Hematopoietic multipotent progenitor cell treated with erythropoietin and hydrocortisone succinate and interleukin-3 and kit ligand, for 6 days (in vitro differentiated cells): ENCODE measurements at regions not wholly inside any gene's neighbourhood (a gene's known extent, or its start where the extent isn't known, plus 50 kb on each side); places are given as distances from the start of the nearest gene placed in this dataset.
A peak's percentile ranks its signal among the peaks of the same experiment; 100 is the strongest.

Experiments used
- DNase-seq: peaks from one replicate; pipeline ENCODE4 v3.0.0-alpha.2; 2015

DNA sequence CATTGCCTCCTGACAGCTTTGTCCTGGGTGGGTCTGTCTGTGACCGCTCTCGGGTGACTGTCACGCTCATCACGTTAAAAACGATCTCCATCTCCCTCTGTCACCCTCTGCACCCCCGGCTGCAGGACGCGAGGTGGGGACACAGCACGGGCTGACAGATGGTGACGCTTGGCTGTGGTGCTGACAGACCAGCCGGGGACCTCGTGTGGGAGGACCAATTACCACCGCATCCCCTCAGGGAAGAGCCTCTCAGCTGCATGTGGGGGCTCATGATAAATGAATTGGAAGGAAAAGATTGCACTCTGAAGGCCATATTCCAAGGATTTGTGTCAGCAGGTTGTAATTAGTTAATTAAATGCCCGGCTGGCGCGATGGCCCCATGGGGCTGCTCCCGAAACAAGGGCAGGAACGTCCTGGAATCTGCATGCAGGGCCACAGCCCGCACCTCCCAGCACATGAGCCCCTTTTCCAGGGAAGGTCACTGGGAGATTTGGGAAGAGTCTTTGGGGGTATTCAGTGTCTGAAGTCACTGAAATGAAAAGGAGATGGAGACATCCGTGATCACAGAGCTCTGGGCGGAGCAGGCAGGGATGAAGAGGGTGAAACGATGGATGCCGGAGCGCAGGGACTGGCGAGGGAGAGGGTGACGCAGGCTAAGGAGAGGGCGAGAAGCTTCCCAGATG is 87.1 kb downstream of the ERMARD start:
- no peak for DNase-seq

GRCh38 chr6:169837529-169838250 is 86.3 kb downstream of the ERMARD start:
- DNase-seq = no peak

DNA sequence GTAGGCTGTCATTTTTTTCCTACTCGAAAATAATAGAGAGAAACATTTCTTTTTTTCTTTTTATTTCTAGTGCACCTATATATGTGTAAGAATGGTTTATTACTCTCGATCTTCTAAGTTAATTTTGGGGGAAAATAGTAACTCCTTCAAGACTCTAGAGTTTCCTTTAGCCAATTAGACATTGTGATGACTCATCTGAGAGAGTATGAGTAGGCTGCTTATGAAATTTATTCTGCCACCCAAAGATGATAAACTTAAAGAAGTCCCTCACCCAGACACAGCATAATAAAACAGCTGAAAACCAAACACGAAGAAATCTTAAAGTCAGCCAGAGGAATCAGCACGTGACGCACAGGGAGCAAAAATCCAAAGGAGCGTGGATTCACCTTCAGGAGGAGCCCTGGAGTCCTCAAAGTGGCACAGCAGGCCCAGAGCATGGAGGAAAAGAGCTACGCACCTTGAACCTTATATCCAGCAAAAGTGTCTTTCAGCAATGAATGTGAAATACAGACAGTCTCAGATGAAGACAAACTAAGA is 81.9 kb downstream of the ERMARD start:
- no peak for DNase-seq

DNA sequence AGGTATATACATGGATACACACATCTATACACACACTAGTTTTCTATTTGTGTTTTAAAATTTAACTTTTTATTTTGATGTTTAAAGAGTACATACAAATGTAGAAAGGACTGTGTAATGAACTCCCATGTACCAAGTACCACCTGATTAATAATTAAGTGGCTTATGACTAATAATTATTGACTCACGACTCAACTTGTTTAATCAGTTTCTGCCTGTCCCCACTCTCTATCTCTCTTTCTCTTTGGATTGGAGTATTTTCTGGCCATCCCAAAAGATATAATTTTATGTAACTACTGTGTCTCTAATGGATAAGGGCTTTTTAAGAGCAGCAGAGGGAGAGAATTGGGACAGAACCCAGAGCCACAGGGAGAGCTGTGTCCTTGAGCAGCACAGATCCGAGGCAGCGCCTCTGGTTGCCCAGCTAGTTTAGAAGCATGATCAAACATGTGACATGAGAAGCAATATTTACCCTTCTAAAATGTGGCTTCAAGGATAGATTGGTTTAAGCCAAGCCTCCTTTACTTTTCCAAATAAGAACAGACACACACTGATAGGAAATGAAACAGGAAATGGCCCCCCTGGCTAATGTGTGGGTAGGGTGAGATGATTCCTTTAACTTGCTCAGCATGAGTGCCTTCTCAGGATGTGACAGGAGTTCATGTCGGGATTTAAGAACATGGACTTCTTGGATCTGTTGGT is 81.0 kb downstream of the ERMARD start:
- no peak for DNase-seq

GRCh38 chr6:169831450-169832246 is 80.2 kb downstream of the ERMARD start:
- peak; percentile 67 for DNase-seq
